Calu3 (cell line): ENCODE measurements at regions not wholly inside any gene's neighbourhood (a gene's known extent, or its start where the extent isn't known, plus 50 kb on each side); places are given as distances from the start of the nearest gene placed in this dataset.

Experiments used
- BruUV-seq: library from RNA; stranded (reverse); fragments of 400-500 nt; replicated peaks from 2 replicates; lab custom pipeline; 2021; lab: Mats Ljungman, UMichigan
- CTCF ChIA-PET: fragments of 300-600 bp; sonication (Branson Sonifier 250); formaldehyde crosslinking; loops from one replicate; lab custom pipeline; 2022; ENCODE audit warnings: antibody characterized with exemption; lab: Charles Lee
- DNase-seq: peaks from one replicate; pipeline ENCODE4 v3.0.0; 2022
- H3K27ac Mint-ChIP-seq: one replicate; pipeline ENCODE4 v1.8.0; 2022; ENCODE audit warnings: mixed read lengths; ENCODE audit not compliant: unreplicated experiment
- H3K27me3 Mint-ChIP-seq: one replicate; pipeline ENCODE4 v1.8.0; 2022; ENCODE audit warnings: mixed read lengths; ENCODE audit not compliant: unreplicated experiment
- H3K36me3 Mint-ChIP-seq: one replicate; pipeline ENCODE4 v1.8.0; 2022; ENCODE audit warnings: mild to moderate bottlenecking, moderate library complexity, mixed read lengths; ENCODE audit not compliant: insufficient read depth, unreplicated experiment
- H3K4me1 Mint-ChIP-seq: one replicate; pipeline ENCODE4 v1.8.0; 2022; ENCODE audit warnings: mild to moderate bottlenecking, low read depth, mixed read lengths; ENCODE audit not compliant: unreplicated experiment
- H3K4me3 Mint-ChIP-seq: one replicate; pipeline ENCODE4 v1.8.0; 2022; ENCODE audit warnings: mild to moderate bottlenecking, low read depth, moderate library complexity, mixed read lengths; ENCODE audit not compliant: unreplicated experiment
- H3K9me3 Mint-ChIP-seq: one replicate; pipeline ENCODE4 v1.8.0; 2022; ENCODE audit warnings: low read depth, mixed read lengths; ENCODE audit not compliant: unreplicated experiment
- intact Hi-C: fragments of 100-400 bp; cut with micrococcal nuclease; formaldehyde crosslinking; loops from one replicate; pipeline ENCODE4 v1.10.0; 2022; ENCODE audit not compliant: unreplicated experiment
- TF ChIP-seq, protein P1 (sequence below): fragments of 200-600 bp; IDR thresholded peaks from one replicate; pipeline ENCODE4 v1.8.0; 2022; ENCODE audit warnings: antibody characterized with exemption; ENCODE audit not compliant: unreplicated experiment

- no peak for DNase-seq
- BruUV-seq: no TSS peak
- Mint-ChIP-seq H3K27me3 (no peaks in the 10 kb centered on the region), H3K36me3 (no peaks in the 10 kb centered on the region), H3K4me1 (no peaks in the 10 kb centered on the region), H3K9me3 (peaks cover 5% of the 10 kb centered on the region), H3K4me3 (no peak overlapping the region), H3K27ac (no peak overlapping the region)
- intact Hi-C loops: no loop called here
- TF ChIP-seq, protein P1, sequence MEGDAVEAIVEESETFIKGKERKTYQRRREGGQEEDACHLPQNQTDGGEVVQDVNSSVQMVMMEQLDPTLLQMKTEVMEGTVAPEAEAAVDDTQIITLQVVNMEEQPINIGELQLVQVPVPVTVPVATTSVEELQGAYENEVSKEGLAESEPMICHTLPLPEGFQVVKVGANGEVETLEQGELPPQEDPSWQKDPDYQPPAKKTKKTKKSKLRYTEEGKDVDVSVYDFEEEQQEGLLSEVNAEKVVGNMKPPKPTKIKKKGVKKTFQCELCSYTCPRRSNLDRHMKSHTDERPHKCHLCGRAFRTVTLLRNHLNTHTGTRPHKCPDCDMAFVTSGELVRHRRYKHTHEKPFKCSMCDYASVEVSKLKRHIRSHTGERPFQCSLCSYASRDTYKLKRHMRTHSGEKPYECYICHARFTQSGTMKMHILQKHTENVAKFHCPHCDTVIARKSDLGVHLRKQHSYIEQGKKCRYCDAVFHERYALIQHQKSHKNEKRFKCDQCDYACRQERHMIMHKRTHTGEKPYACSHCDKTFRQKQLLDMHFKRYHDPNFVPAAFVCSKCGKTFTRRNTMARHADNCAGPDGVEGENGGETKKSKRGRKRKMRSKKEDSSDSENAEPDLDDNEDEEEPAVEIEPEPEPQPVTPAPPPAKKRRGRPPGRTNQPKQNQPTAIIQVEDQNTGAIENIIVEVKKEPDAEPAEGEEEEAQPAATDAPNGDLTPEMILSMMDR: no peak
- CTCF ChIA-PET: no interaction called here
Observed at GRCh38 chr9:82580921-82581320, 482.0 kb downstream of the RASEF start.

- CTCF ChIA-PET: no interaction called here
- Mint-ChIP-seq H3K4me3 (no peak overlapping the region), H3K27ac (no peak overlapping the region), H3K4me1 (no peaks in the 10 kb centered on the region), H3K9me3 (peaks cover 5% of the 10 kb centered on the region), H3K36me3 (no peaks in the 10 kb centered on the region), H3K27me3 (no peaks in the 10 kb centered on the region)
- no TSS peak for BruUV-seq
- no peak for DNase-seq
- intact Hi-C loops: no loop called here
- TF ChIP-seq, protein P1: no peak
Observed at GRCh38 chr9:82581516-82581915, 481.4 kb downstream of the RASEF start.

DNA sequence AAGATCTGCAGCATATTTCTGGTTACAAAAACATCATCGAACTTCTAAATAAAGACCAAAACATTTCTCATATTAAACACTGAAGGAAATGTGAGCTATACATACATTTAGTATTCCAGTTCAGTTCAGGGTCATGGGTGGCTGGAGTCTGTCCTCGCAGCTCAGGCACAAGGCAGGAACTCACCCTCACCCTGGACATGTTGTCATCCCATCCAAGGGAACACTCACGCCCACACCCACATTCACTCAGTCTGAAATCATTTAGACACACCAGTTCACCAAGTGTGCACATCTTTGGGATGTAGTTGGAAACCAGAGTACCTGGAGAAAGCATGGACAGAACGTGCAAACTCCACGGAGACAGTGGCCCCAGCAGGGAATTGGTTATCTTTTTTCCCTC, 481.0 kb downstream of the RASEF start:
- no peaks in the 10 kb centered on the region for H3K36me3 Mint-ChIP-seq
- TF ChIP-seq, protein P1: no peak
- no TSS peak for BruUV-seq
- CTCF ChIA-PET: no interaction called here
- no peak for DNase-seq
- H3K4me3 Mint-ChIP-seq: no peak overlapping the region
- no peaks in the 10 kb centered on the region for H3K27me3 Mint-ChIP-seq
- H3K9me3 Mint-ChIP-seq: peaks cover 5% of the 10 kb centered on the region
- intact Hi-C loops: no loop called here
- H3K4me1 Mint-ChIP-seq: no peaks in the 10 kb centered on the region
- H3K27ac Mint-ChIP-seq: no peak overlapping the region

DNA sequence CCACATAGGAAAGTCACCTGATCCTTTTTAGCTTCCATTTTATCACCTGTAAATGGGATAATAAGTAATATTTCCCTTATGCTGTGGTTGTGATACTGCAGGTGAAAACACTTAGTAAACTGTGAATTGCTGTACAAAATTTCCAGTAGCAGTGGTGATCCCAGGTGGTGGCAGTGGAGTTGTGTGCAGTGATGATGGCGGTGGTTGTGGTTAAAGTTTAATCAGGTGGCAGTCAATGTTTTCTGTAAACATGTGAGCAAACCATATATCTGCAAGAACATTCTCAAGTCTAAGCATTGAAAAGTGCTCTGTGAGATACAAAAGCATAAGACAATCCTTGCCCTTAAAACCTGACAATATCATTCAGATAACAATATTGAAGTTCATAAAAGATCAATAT, 480.2 kb downstream of the RASEF start:
- intact Hi-C loops: no loop called here
- Mint-ChIP-seq H3K4me1 (no peaks in the 10 kb centered on the region), H3K27me3 (no peaks in the 10 kb centered on the region), H3K27ac (no peak overlapping the region), H3K4me3 (no peak overlapping the region), H3K36me3 (no peaks in the 10 kb centered on the region), H3K9me3 (peaks cover 5% of the 10 kb centered on the region)
- no peak for DNase-seq
- no TSS peak for BruUV-seq
- CTCF ChIA-PET: interaction anchor here (0.7 kb wide), 1 partner anchor 23 kb away, joined by 4 read pairs; no protein-coding TSS in a partner anchor
- TF ChIP-seq, protein P1: no peak

- Mint-ChIP-seq H3K9me3 (peaks cover 3% of the 10 kb centered on the region), H3K4me1 (no peaks in the 10 kb centered on the region), H3K36me3 (no peaks in the 10 kb centered on the region), H3K27ac (no peak overlapping the region), H3K27me3 (no peaks in the 10 kb centered on the region), H3K4me3 (no peak overlapping the region)
- no TSS peak for BruUV-seq
- intact Hi-C loops: no loop called here
- CTCF ChIA-PET: no interaction called here
- DNase-seq: no peak
- TF ChIP-seq, protein P1: no peak
Observed at GRCh38 chr9:82583524-82583923, 479.4 kb downstream of the RASEF start.
